Ramos (cell line): ENCODE measurements at regions not wholly inside any gene's neighbourhood (a gene's known extent, or its start where the extent isn't known, plus 50 kb on each side); places are given as distances from the start of the nearest gene placed in this dataset.
"Not testable (repeated sequence)": the region's sequence is repeated elsewhere in the genome, so short reads cannot be mapped to it uniquely, and the experiment has no call there.

Experiments
- in situ Hi-C: fragments of 300-500 bp; cut with MboI; formaldehyde crosslinking; loops from one replicate; pipeline ENCODE4 v1.14.3; 2022; ENCODE audit warnings: low sequenced_read_pairs; ENCODE audit not compliant: unreplicated experiment

GRCh38 chr14:29982171-29982570, 54.5 kb upstream of the PRKD1 start:
- in situ Hi-C loops: no loop called here

GRCh38 chr14:29982993-29983392, 55.3 kb upstream of the PRKD1 start:
- in situ Hi-C loops: no loop called here

GRCh38 chr14:29990344-29990857, 62.8 kb upstream of the PRKD1 start:
- in situ Hi-C loops: not testable (repeated sequence)

- in situ Hi-C loops: no loop called here
Observed at GRCh38 chr14:29990993-29991392, 63.3 kb upstream of the PRKD1 start.

GRCh38 chr14:29993143-29993542, 65.5 kb upstream of the PRKD1 start:
- in situ Hi-C loops: no loop called here

GRCh38 chr14:29999013-29999539, 71.4 kb upstream of the PRKD1 start:
- in situ Hi-C loops: no loop called here

GRCh38 chr14:30002859-30003258, 75.2 kb upstream of the PRKD1 start:
- in situ Hi-C loops: no loop called here

- in situ Hi-C loops: no loop called here
Observed at GRCh38 chr14:30005114-30005808, 77.6 kb upstream of the PRKD1 start.

GRCh38 chr14:30006695-30007094, 79.0 kb upstream of the PRKD1 start:
- in situ Hi-C loops: no loop called here

GRCh38 chr14:30015489-30015888, 87.8 kb upstream of the PRKD1 start:
- in situ Hi-C loops: no loop called here

- in situ Hi-C loops: no loop called here
Observed at GRCh38 chr14:30016002-30016401, 88.4 kb upstream of the PRKD1 start.

GRCh38 chr14:30017370-30017993, 89.8 kb upstream of the PRKD1 start:
- in situ Hi-C loops: no loop called here

- in situ Hi-C loops: no loop called here
Observed at GRCh38 chr14:30020271-30020670, 92.6 kb upstream of the PRKD1 start.

GRCh38 chr14:30020687-30021086, 93.0 kb upstream of the PRKD1 start:
- in situ Hi-C loops: no loop called here

- in situ Hi-C loops: not testable (repeated sequence)
Observed at GRCh38 chr14:30023350-30023749, 95.7 kb upstream of the PRKD1 start.

- in situ Hi-C loops: no loop called here
Observed at GRCh38 chr14:30034152-30034551, 106.5 kb upstream of the PRKD1 start.

- in situ Hi-C loops: no loop called here
Observed at GRCh38 chr14:30035361-30035760, 107.7 kb upstream of the PRKD1 start.

- in situ Hi-C loops: no loop called here
Observed at GRCh38 chr14:30045720-30046119, 118.1 kb upstream of the PRKD1 start.

- in situ Hi-C loops: no loop called here
Observed at GRCh38 chr14:30053103-30053502, 125.5 kb upstream of the PRKD1 start.

GRCh38 chr14:30054201-30054600, 126.6 kb upstream of the PRKD1 start:
- in situ Hi-C loops: no loop called here

GRCh38 chr14:30058401-30058800, 130.8 kb upstream of the PRKD1 start:
- in situ Hi-C loops: no loop called here

- in situ Hi-C loops: no loop called here
Observed at GRCh38 chr14:30063746-30064145, 136.1 kb upstream of the PRKD1 start.
